ENCODE measurements at regions not wholly inside any gene's neighbourhood (a gene's known extent, or its start where the extent isn't known, plus 50 kb on each side); places are given as distances from the start of the nearest gene placed in this dataset.

DNA sequence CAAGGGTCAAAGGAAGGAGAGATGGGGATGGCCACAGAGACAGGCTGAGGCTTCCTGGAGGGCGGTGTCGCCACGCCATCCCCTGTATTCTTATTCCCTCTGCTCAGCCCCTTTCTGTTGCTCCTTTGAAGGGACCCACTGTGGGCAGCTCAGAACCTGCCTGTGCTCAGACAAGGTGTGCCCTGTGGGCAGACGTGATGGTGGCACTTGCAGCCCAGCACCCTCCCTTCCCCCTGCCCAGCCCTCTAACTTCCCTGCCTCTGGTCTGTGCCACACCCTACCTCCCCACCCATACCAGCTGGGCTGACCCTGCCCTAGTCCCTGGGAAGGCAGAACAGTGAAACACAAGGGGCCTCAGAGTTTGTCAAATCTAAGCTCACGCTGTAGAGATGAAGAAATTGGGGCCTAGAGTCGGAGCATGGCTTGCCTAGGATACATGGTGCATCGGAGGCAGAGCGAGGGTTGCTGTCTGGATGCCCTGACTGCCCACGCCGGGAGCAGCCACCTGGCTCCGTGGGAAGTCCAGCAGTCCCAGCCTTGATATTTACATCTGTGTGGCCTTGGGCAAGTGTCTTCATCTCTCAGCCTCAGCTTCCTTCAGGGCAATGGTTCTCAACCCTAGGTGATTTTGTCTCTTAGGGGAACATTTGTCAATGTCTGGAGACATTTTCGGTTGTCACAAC is 68.6 kb upstream of the RUNX3 start:
- H3K27me3 ChIP-seq (ENCODE audit: control insufficient read depth, insufficient read depth, low read length) = no peaks in the 10 kb centered on the region
- TF ChIP-seq, protein P1, sequence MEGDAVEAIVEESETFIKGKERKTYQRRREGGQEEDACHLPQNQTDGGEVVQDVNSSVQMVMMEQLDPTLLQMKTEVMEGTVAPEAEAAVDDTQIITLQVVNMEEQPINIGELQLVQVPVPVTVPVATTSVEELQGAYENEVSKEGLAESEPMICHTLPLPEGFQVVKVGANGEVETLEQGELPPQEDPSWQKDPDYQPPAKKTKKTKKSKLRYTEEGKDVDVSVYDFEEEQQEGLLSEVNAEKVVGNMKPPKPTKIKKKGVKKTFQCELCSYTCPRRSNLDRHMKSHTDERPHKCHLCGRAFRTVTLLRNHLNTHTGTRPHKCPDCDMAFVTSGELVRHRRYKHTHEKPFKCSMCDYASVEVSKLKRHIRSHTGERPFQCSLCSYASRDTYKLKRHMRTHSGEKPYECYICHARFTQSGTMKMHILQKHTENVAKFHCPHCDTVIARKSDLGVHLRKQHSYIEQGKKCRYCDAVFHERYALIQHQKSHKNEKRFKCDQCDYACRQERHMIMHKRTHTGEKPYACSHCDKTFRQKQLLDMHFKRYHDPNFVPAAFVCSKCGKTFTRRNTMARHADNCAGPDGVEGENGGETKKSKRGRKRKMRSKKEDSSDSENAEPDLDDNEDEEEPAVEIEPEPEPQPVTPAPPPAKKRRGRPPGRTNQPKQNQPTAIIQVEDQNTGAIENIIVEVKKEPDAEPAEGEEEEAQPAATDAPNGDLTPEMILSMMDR (IDR thresholded peaks at IDR 0.05; ENCODE audit: insufficient read depth, low read length, poor library complexity, severe bottlenecking) = no peak
- no peak for DNase-seq (ENCODE audit: low read depth)
- H3K36me3 ChIP-seq (ENCODE audit: control insufficient read depth, insufficient read depth, low read length) = no peaks in the 10 kb centered on the region
- no peak overlapping the region for H3K4me3 ChIP-seq (ENCODE audit: low read depth, low read length)

DNA sequence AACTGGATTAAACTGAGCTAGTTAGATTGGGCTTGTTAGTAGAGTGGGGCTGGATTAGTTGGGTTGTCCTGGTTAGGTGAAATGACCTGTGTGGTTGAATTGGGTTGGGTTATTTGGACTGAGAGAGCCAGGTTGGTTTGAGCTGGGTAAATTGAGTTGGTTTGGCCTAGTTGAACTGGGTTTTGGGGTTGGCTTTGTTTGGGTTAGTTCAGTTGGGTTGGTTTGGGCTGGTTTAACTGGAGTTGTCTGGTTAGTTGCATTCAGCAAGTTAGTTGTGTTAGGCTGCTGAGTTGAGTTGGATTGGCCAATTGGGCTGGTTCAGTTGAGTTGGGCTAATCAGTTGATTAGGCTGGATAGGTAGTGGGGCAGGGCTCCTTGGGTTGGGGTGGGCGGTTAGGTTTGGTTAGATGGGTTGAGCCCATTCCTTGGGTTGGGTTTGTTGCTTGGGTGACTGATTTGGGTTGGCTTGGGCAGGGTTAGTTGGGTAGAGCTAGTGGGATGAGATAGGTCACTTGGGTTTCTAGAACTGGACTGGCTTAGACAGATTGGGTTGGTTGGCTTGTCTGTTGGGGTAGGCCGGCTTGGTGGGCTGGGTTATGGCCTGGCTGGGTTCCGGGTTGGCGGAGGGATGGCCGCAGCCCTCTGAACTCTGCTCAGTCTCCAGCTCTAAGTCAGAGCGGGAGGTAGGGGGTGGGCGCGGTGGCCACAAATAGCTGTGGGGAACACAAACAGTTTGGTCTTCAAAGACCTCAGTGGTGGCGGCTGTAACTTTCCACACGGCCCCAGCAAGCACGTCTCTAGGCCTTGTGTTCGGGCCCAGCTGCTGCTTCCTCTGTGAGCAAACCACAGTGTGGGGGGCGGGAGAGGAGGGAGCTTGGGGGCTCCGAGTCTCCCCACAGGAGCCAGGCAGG is 67.2 kb upstream of the RUNX3 start:
- Histone ChIP-seq H3K36me3 (ENCODE audit: control insufficient read depth, insufficient read depth, low read length) (no peaks in the 10 kb centered on the region), H3K27me3 (ENCODE audit: control insufficient read depth, insufficient read depth, low read length) (peaks cover 5% of the 10 kb centered on the region), H3K4me3 (ENCODE audit: low read depth, low read length) (no peak overlapping the region)
- TF ChIP-seq, protein P1 (IDR thresholded peaks at IDR 0.05; ENCODE audit: insufficient read depth, low read length, poor library complexity, severe bottlenecking) = no peak
- DNase-seq (ENCODE audit: low read depth) = no peak

DNA sequence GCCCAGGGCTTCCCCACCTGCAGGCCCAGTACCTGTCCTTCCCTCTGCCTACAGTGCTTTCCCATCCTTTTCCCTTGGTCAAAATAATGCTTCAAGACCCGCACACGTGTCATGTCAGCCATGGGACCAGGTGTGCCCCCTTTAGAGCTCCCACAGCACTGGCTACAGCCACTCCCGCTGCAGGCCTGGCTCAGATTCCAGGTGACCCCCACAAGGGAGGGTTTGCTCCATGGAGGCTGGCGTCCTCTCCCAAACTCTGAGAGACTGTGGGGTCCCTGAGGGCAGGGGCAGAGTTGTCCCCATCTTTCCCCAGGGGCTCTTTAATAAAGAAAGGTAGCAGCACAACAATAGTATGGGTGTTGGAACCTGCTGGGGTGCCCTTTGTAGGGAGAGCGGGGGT is 66.4 kb upstream of the RUNX3 start:
- H3K4me3 ChIP-seq (ENCODE audit: low read depth, low read length) = no peak overlapping the region
- no peaks in the 10 kb centered on the region for H3K36me3 ChIP-seq (ENCODE audit: control insufficient read depth, insufficient read depth, low read length)
- DNase-seq (ENCODE audit: low read depth) = no peak
- peaks cover 11% of the 10 kb centered on the region for H3K27me3 ChIP-seq (ENCODE audit: control insufficient read depth, insufficient read depth, low read length)
- TF ChIP-seq, protein P1 (IDR thresholded peaks at IDR 0.05; ENCODE audit: insufficient read depth, low read length, poor library complexity, severe bottlenecking) = no peak

DNA sequence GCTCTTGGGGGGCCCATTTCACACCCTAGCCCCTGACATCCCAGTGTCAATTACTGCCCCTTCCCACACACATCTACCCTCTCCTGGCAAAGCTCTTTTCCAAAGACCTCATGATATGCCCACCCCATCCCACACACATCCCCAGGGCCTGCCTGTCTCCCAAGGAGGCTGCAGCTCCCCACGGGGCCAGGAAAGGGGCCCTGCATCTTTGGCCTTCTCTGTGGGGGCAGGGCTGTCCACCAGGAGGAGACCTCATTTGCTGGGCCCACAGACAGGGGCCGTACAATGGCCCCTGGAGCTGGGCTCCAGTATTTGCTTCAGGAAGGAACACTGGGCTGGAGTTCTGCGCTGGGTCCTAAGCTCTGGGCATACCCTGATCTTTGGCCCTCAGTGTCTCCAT is 65.6 kb upstream of the RUNX3 start:
- TF ChIP-seq, protein P1 (IDR thresholded peaks at IDR 0.05; ENCODE audit: insufficient read depth, low read length, poor library complexity, severe bottlenecking) = no peak
- no peak for DNase-seq (ENCODE audit: low read depth)
- Histone ChIP-seq H3K4me3 (ENCODE audit: low read depth, low read length) (no peak overlapping the region), H3K27me3 (ENCODE audit: control insufficient read depth, insufficient read depth, low read length) (peaks cover 18% of the 10 kb centered on the region), H3K36me3 (ENCODE audit: control insufficient read depth, insufficient read depth, low read length) (no peaks in the 10 kb centered on the region)

DNA sequence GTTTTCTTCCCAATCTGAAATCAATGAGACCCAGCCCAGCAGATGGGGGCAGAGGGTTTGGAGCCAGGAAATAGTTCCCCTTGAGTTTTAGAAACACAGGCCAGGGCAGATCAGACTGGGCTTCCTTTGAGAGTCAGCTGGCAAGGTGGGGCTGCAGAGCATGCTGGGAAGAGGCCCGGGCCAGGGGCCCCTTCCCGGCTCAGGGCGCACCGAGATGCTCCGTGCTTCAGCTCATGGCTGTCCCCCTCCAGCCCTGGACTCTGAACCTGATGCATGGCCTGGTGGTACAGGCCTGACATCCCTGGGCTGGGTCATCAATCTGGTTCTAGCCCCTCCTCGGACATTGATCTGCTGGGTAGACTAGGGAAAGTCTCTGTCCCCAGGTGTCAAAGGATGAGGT is 65.1 kb upstream of the RUNX3 start:
- H3K4me3 ChIP-seq (ENCODE audit: low read depth, low read length) = no peak overlapping the region
- TF ChIP-seq, protein P1 (IDR thresholded peaks at IDR 0.05; ENCODE audit: insufficient read depth, low read length, poor library complexity, severe bottlenecking) = no peak

More for the DNA sequence above, 65.1 kb upstream of the RUNX3 start:
- no peak for DNase-seq (ENCODE audit: low read depth)
- Histone ChIP-seq H3K36me3 (ENCODE audit: control insufficient read depth, insufficient read depth, low read length) (no peaks in the 10 kb centered on the region), H3K27me3 (ENCODE audit: control insufficient read depth, insufficient read depth, low read length) (peaks cover 23% of the 10 kb centered on the region)
